ENCODE measurements at regions not wholly inside any gene's neighbourhood (a gene's known extent, or its start where the extent isn't known, plus 50 kb on each side); places are given as distances from the start of the nearest gene placed in this dataset.

- TF ChIP-seq CTCF (IDR thresholded peaks at IDR 0.05) = no peak
- TF ChIP-seq POLR2A (IDR thresholded peaks at IDR 0.05) = no peak
Observed at GRCh38 chr2:153818242-153818641, 53.5 kb upstream of the GALNT13 start.
